ENCODE measurements at regions not wholly inside any gene's neighbourhood (a gene's known extent, or its start where the extent isn't known, plus 50 kb on each side); places are given as distances from the start of the nearest gene placed in this dataset.

DNA sequence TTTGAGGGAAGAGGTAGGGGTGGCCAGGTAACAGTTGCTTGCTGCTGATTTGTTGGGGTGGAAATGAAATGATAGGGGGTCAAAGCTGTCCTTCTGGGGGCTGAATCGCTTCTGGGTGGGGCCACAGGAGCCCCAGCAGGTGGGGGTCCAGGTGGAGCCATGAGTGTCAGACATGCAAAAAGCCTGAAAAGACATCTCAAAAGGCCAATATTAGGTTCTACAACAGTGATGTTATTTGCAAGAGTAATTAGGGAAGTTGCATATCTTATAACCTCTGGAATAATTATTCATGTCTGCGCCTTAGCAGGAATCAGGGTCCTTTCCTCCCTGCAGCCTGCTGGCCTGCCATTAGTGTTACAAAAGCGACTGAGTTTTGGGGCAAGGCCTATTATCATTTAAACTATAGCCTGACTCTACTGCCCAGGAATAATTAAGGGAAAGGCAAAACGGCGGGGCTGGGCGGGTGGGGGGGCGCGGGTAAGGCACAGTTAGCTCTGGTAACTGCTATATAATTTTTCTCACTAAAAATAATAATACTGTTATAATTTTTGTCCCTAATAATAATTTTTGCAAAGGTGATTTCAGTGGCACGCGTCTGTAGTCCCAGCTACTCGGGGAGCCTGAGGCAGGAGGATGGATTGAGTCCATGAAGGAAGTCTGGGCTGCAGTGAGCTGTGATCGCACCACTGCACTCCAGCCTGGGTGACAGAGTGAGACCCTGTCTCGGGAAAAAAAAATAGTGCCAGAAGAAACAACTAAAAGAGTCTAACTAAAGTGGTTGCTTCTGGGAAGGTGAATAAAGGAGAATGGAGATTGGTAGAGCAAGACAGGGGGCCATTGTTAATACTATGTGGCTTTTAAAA, 145.7 kb downstream of the MAGEB17 start:
- no peak overlapping the region for H3K4me3 ChIP-seq (ENCODE audit: low read depth, low read length)
- TF ChIP-seq, protein P1, sequence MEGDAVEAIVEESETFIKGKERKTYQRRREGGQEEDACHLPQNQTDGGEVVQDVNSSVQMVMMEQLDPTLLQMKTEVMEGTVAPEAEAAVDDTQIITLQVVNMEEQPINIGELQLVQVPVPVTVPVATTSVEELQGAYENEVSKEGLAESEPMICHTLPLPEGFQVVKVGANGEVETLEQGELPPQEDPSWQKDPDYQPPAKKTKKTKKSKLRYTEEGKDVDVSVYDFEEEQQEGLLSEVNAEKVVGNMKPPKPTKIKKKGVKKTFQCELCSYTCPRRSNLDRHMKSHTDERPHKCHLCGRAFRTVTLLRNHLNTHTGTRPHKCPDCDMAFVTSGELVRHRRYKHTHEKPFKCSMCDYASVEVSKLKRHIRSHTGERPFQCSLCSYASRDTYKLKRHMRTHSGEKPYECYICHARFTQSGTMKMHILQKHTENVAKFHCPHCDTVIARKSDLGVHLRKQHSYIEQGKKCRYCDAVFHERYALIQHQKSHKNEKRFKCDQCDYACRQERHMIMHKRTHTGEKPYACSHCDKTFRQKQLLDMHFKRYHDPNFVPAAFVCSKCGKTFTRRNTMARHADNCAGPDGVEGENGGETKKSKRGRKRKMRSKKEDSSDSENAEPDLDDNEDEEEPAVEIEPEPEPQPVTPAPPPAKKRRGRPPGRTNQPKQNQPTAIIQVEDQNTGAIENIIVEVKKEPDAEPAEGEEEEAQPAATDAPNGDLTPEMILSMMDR (IDR thresholded peaks at IDR 0.05; ENCODE audit: low read depth, low read length, missing control alignments): no peak

DNA sequence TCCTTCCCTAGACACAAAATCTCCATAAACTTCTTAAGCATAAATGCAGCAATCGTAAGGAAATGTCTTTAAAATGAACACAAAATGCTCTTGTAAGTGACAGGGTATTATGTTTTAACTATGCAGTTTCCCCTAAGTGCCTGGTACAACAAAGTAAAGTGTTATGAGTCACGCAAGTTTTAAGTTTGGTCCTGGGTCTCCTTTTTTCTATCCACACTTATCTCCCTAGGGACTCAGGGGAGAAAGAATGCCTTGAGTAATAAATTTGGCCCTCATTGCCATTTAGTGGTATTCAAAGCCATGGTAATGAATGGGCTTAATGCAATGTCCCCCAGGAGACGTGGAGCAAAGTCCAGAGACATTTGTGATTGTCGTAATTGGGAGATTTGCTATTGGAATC, 149.1 kb downstream of the MAGEB17 start:
- TF ChIP-seq, protein P1 (IDR thresholded peaks at IDR 0.05; ENCODE audit: low read depth, low read length, missing control alignments): no peak
- no peak for DNase-seq (ENCODE audit: low read depth)
- H3K4me3 ChIP-seq (ENCODE audit: low read depth, low read length): no peak overlapping the region

More for the DNA sequence above, 145.7 kb downstream of the MAGEB17 start:
- DNase-seq (ENCODE audit: low read depth): no peak

DNA sequence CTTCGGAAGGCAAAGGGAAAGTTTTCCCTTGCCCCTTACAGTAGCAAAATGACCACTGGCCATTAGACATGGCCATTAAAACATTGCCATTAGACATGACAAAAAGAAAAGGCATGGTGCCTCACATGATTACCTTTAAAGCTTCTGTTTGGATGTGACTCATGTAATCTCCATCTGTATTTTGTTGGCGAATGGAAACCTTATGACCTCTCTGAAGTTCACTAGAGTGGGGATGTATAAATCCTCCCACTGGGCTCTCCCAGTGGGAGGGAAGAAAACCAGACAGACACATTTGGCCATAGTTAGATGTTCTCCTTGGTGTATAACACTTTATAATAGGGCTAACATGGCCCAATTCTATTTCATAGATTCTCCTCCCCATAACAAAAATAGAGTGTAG, 152.6 kb downstream of the MAGEB17 start:
- H3K4me3 ChIP-seq (ENCODE audit: low read depth, low read length): no peak overlapping the region
- TF ChIP-seq, protein P1 (IDR thresholded peaks at IDR 0.05; ENCODE audit: low read depth, low read length, missing control alignments): no peak
- DNase-seq (ENCODE audit: low read depth): no peak

DNA sequence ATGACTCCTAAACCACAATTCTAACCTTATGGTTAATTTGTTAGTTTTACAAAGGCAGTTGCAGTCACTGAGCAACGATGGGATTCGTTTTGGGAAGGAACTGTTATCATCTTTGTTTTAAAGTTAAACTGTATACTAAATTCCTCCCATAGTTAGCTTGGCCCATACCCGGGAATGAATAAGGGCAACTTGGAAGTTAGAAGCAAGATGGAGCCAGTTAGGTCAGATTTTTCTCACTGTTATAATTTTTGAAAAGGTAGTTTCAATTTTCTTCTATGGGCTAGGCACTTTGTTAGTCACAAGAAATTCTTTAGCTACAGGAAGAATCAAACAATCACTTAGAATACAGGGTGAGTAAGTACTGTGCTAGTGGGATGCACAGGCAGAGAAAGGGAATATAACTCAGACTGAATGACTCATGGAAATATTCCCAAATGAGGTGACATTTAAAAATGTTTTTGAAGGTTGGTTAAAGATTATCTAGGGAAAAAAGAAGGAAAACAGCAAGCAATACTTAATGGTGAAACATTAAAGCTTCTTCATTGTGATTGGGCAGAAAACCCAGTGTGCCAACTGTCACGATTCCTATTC, 153.6 kb downstream of the MAGEB17 start:
- TF ChIP-seq, protein P1 (IDR thresholded peaks at IDR 0.05; ENCODE audit: low read depth, low read length, missing control alignments): no peak
- DNase-seq (ENCODE audit: low read depth): no peak
- no peak overlapping the region for H3K4me3 ChIP-seq (ENCODE audit: low read depth, low read length)

DNA sequence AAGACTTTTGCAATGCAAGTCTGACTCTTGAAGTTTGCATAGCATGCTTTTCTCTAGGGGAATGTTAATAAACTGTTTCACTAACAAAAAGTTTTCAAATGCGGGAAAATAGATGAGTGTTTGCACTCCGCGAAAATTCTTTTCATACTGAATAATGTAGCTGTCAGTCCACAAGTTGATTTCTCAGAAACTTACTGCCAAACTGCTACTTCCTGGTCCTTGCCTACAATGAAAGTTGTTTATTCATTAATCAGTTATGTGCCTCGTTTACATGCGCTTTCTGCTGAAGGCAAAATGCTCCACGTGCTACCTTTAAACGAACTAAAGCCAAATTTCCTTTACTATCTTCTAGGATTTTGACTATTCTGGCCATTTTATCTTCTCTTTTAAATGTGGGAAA, 166.2 kb downstream of the MAGEB17 start:
- H3K4me3 ChIP-seq (ENCODE audit: low read depth, low read length): no peak overlapping the region
- TF ChIP-seq, protein P1 (IDR thresholded peaks at IDR 0.05; ENCODE audit: low read depth, low read length, missing control alignments): no peak
- DNase-seq (ENCODE audit: low read depth): no peak

DNA sequence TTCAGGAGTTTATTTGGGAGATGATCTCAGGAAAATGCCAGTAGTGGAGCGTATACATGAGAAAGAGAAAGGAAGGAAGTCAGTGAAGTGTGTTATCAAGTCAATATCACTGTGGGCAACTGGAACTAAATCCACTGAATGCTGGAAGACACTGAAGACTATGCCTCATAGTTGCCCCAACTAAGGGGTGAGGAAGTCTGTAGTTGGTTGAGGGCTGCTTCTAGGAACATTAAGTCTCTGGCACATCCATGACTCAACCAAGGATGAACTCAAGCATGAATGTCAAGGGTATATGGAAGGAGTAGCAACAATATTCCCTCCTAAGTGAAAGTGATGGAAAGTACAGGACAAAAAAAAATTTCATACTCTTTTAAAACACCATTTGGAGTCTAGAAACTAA, 167.9 kb downstream of the MAGEB17 start:
- TF ChIP-seq, protein P1 (IDR thresholded peaks at IDR 0.05; ENCODE audit: low read depth, low read length, missing control alignments): no peak
- DNase-seq (ENCODE audit: low read depth): no peak
- H3K4me3 ChIP-seq (ENCODE audit: low read depth, low read length): no peak overlapping the region
